ENCODE measurements at regions not wholly inside any gene's neighbourhood (a gene's known extent, or its start where the extent isn't known, plus 50 kb on each side); places are given as distances from the start of the nearest gene placed in this dataset.

GRCh38 chr12:34334953-34335743 lies 312.9 kb downstream of the ALG10 start:
- Histone ChIP-seq H3K79me2 (ENCODE audit: control insufficient read depth, insufficient read depth, low read length) (no peaks in the 10 kb centered on the region), H3K4me1 (ENCODE audit: control insufficient read depth, insufficient read depth, low read length) (no peaks in the 10 kb centered on the region), H3K9ac (ENCODE audit: control insufficient read depth, insufficient read depth, low read length) (no peak overlapping the region), H3K36me3 (ENCODE audit: control insufficient read depth in 2 of 2, insufficient read depth in 2 of 2, low read length in 1 of 2) (no peaks in the 10 kb centered on the region), H3K4me2 (ENCODE audit: control insufficient read depth, insufficient read depth) (no peak overlapping the region), H3K27me3 (replicated peaks in 1 of 2; ENCODE audit: control insufficient read depth in 2 of 2, insufficient read depth in 2 of 2, low read length in 1 of 2) (no peaks in the 10 kb centered on the region), H4K20me1 (ENCODE audit: control insufficient read depth, insufficient read depth) (no peaks in the 10 kb centered on the region), H2AFZ (ENCODE audit: control insufficient read depth, low read depth, low read length) (no peak overlapping the region), H3K27ac (ENCODE audit: control insufficient read depth, insufficient read depth) (no peak overlapping the region), H3K4me3 (no peak overlapping the region), H3K9me3 (replicated peaks; ENCODE audit: control insufficient read depth, insufficient read depth, low read length) (no peaks in the 10 kb centered on the region; the same call in 2 of the 3 replicates)
- TF ChIP-seq SREBF1 (IDR thresholded peaks at IDR 0.05; ENCODE audit: low read length): no peak
- no peak for TF ChIP-seq HDGF (IDR thresholded peaks at IDR 0.05)
- TF ChIP-seq CBX3 (IDR thresholded peaks at IDR 0.05; ENCODE audit: borderline replicate concordance, low read depth): no peak
- no peak for TF ChIP-seq CUX1 (IDR thresholded peaks at IDR 0.05; ENCODE audit: insufficient replicate concordance, low read depth, low read length)
- no peak for TF ChIP-seq SPI1 (IDR thresholded peaks at IDR 0.05; ENCODE audit: borderline replicate concordance, insufficient read depth, low read depth, low read length)
- no peak for TF ChIP-seq NFIC (IDR thresholded peaks at IDR 0.05; ENCODE audit: low read depth, low read length)
- TF ChIP-seq ESRRA (IDR thresholded peaks at IDR 0.05; ENCODE audit: low read length): no peak
- no peak for TF ChIP-seq ZNF24 (IDR thresholded peaks at IDR 0.05)
- no peak for TF ChIP-seq POU2F2 (IDR thresholded peaks at IDR 0.05; ENCODE audit: borderline replicate concordance, low read depth, low read length)
- TF ChIP-seq RELA (IDR thresholded peaks at IDR 0.05; ENCODE audit: borderline replicate concordance, partially characterized antibody): no peak
- intact Hi-C loops (cut with micrococcal nuclease; ENCODE audit: unreplicated experiment) (no loop called here), in situ Hi-C loops (cut with MboI) (no loop called here)
- ChIA-PET RAD21 (ENCODE audit: unreplicated experiment) (no interaction called here), POLR2A (no interaction called here), CTCF (no interaction called here), SMC1A (ENCODE audit: uncharacterized antibody, unreplicated experiment) (no interaction called here)
- 28% methylated on average over 47 of the region's 47 CpGs for WGBS (ENCODE audit: insufficient coverage, insufficient replicate concordance, low lambda C conversion rate, missing lambda C conversion rate)
- no TSS peak for BruUV-seq (replicated peaks)
- no peak for ATAC-seq
- no peak for DNase-seq (ENCODE audit: low read depth, low spot score)
- FAIRE-seq: no peak
